Astrocyte of the spinal cord (primary cell): ENCODE measurements at regions not wholly inside any gene's neighbourhood (a gene's known extent, or its start where the extent isn't known, plus 50 kb on each side); places are given as distances from the start of the nearest gene placed in this dataset.

ENCODE experiments used
- DNase-seq: peaks from one replicate; pipeline ENCODE4 v3.0.0; 2011; ENCODE audit warnings: low read depth, low spot score
- H3K4me3 ChIP-seq: 2 replicates; pipeline ENCODE4 v1.5.1; 2011; ENCODE audit warnings: low read depth, mild to moderate bottlenecking, low read length, moderate library complexity
- CTCF ChIP-seq: IDR thresholded peaks from 2 replicates; pipeline ENCODE4 v1.5.1; 2012; ENCODE audit warnings: low read depth, mild to moderate bottlenecking, low read length, inconsistent platforms
- in situ Hi-C: cut with HindIII; loops from 2 replicates; pipeline ENCODE4 v1.10.0; 2017; ENCODE audit warnings: low sequenced_read_pairs

DNA sequence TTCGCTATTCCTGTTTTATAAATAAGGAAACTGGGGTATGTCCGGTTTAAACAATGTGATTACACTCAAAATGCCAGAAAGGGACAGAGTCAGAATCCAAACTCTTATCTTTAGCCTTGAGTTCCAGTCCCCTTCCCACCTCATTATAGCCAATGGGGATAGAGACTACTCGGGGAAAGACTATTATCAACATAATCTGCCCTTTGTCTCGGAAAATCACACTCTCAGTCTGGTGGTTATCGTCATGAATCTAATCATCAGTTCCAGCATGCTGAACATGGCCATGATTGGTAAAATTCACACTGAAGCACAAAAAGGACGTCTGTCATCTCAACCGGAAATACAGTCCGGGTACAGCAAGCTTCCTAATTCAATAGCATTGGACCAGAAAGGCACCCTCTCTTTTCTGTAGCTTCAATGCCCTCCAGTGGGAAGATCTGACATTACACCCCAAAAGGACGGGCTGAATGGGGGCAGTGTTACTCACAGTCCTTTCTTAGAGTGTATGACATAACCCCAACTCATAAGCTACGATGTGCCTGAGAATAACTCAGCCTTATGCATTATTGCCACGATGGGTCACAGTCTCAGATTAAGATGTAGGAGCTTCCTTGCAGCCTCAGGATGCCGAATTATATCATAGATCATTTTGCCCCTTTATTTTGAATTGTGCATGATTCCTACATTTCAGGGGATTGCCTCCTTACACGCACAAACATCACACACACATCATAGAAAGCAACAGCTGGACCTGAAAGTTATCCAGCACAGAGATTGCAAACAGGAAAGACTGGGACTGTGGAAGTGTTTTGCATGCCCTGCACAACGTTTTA, 390.4 kb upstream of the LMCD1 start:
- peak; percentile 68 for DNase-seq
- in situ Hi-C loops, result no loop called here
- H3K4me3 ChIP-seq, result no peak overlapping the region
- TF ChIP-seq CTCF, result peak; percentile 80

DNA sequence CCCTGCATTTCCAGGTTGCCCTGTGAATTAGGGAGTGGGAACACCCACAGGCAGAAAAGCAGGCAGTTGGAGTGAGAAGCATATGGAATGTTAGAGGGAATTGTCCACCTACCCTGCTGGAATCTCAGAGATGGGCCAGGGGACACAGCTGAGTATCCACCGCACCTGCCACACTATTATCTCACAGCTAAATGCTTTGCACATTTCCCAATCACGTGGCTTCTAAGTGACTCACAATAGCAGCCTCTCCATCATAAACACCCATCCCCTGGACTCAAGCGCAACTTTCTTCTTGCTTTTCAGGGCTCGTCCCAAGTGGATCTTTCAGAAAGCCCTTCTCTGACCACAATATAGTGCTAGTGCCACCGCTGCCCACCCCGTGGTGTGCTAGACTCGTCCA, 389.0 kb upstream of the LMCD1 start:
- no peak overlapping the region for H3K4me3 ChIP-seq
- no peak for DNase-seq
- no peak for TF ChIP-seq CTCF
- in situ Hi-C loops, result no loop called here

DNA sequence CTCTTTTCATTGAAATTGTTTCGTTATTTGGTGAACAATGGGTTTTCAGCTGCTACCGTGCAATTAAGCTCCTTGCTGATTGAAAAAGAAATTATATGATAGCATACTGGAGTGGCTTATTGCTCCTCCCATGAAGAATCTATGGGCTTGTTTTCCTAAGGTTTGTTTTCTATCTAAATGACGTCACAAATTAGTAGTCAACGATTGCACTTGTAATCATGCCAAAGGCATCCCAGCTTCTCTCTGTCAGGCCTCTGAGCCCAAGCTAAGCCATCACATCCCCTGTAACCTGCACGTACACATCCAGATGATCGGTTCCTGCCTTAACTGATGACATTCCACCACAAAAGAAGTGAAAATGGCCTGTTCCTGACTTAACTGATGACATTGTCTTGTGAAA, 388.0 kb upstream of the LMCD1 start:
- no peak for TF ChIP-seq CTCF
- in situ Hi-C loops, result no loop called here
- H3K4me3 ChIP-seq, result no peak overlapping the region
- no peak for DNase-seq

DNA sequence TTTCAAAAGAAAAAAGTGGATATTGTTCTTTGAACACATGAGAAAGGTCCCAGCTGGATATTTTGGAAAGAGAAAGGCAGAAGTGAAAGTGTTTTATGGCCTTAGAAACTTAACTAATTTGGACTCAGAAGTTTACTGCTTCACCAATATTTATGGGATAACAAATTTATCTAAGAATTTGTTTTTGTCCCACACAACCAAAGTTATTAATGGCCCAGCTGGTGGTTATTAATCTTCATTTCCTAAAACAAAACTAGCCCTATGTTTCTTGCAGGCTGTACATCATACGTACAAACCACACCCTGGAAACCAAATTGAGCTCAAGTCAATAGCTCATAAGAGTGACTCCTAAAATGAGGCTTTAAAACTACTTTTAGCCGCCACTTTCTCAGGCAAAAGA, 372.9 kb upstream of the LMCD1 start:
- TF ChIP-seq CTCF, result no peak
- in situ Hi-C loops, result no loop called here
- no peak for DNase-seq
- H3K4me3 ChIP-seq, result no peak overlapping the region

DNA sequence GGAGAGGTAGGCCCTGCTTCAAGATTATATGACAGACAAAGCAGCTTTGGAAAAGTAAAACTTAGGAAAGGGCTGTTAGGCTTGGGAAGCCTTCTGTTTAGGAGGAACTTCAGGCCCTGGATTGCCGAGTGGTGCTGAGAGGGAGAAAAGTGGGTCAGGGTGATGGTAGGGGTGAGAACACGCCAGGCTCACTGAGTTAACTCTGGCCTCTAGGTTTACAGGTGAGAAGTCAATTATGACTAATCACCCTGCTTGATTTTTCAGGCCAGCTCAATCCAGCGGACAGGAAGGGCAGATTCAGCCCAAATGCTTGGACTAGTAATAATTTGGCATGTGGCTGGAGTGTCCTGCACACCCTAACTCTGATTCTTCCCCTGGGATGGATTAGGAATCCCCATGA, 365.1 kb upstream of the LMCD1 start:
- no peak for DNase-seq
- no peak overlapping the region for H3K4me3 ChIP-seq
- TF ChIP-seq CTCF, result no peak
- in situ Hi-C loops, result no loop called here

- H3K4me3 ChIP-seq, result no peak overlapping the region
- TF ChIP-seq CTCF, result no peak
- DNase-seq, result no peak
- in situ Hi-C loops, result no loop called here
These were observed 358.4 kb upstream of the LMCD1 start for GRCh38 chr3:8143186-8143585.

GRCh38 chr3:8145661-8146060, 356.0 kb upstream of the LMCD1 start:
- TF ChIP-seq CTCF, result no peak
- no peak overlapping the region for H3K4me3 ChIP-seq
- DNase-seq, result no peak
- in situ Hi-C loops, result no loop called here
